ENCODE measurements at regions not wholly inside any gene's neighbourhood (a gene's known extent, or its start where the extent isn't known, plus 50 kb on each side); places are given as distances from the start of the nearest gene placed in this dataset.
A peak's percentile ranks its signal among the peaks of the same experiment; 100 is the strongest.

DNA sequence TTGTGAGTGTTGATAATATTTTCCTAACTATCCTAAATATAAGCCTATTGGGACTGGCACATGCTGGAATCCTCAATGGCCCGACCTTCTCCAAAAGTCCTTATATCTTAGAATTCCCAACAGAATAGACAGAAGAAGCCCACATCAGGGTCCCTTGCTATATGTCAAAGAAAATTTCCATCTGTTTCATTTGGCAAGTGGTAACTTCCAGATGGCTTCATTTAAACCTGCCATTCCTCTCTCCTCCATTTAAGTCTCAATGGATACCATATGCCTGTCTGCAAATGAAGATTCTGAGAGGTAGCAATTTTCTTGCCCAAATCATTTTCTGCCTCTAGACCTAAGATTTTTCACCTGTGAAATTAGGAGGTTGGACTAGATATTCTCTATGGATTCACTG lies 73.1 kb upstream of the KCNA4 start:
- no peak for DNase-seq

DNA sequence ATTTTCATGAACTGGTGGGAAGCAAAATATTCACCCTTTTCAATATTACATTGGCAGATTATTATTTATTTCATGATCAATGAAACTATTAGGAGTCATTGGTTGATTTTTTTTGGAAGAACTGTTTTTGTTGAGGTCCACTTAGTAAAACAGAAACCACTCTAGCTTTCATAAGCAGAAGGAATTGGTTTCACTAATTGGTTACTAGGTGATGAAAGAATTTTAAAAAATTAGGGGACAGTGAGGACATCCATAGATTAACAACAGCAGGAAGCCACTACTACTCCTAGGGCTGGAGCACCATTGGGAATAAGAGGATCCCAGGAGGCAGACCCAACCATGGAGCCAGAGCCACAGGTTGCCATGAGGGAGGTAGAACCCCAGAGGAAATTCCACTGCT lies 74.4 kb upstream of the KCNA4 start:
- no peak for DNase-seq

GRCh38 chr11:30091737-30092136 lies 74.9 kb upstream of the KCNA4 start:
- no peak for DNase-seq

GRCh38 chr11:30092518-30092917 lies 75.7 kb upstream of the KCNA4 start:
- DNase-seq = no peak

- no peak for DNase-seq
These were observed 83.7 kb upstream of the KCNA4 start for GRCh38 chr11:30100495-30100894.

DNA sequence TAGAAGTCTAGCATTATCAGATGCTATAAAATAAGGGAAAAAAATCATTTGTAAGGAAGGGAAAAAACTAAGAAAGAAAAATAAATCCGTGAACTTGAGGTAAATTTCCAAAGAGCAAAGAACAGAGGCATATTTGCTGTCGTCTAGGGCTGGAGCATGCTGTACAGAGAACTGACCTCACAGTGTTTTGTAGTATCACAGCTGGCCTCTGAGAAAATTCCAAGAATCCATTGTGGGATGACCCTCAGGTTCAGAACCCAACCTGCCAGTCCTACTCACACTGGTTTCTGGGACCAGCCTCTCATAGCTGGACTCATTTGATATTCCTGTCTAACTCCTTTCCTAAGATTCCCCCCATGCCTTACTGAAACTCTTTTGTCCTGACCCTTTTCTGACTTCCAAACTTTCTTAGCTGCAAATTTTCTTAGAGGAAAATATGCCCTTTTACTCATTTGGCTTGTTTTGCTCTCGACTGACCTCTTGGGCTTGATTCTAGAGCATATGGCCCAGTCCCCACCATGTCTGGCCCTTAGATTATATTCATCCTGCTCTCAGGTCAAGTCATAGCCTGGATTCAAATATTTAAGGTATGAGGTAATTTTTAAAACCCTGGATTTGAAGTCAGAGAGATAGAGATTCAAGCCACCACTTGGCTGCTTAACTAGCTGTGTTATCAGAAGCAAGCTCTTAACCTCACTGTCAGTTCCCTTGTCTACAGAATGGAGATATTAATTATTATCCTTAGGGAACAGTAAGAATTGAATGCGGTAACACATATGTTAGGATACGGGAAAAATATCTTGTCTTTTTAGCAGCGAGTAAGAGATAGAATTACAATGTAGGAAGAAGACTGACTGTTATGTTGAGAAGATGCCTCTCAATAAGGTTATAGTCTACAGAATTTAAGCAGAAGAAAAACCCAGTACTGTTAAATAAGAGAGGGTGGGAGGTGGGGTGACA lies 89.7 kb upstream of the KCNA4 start:
- no peak for DNase-seq

DNA sequence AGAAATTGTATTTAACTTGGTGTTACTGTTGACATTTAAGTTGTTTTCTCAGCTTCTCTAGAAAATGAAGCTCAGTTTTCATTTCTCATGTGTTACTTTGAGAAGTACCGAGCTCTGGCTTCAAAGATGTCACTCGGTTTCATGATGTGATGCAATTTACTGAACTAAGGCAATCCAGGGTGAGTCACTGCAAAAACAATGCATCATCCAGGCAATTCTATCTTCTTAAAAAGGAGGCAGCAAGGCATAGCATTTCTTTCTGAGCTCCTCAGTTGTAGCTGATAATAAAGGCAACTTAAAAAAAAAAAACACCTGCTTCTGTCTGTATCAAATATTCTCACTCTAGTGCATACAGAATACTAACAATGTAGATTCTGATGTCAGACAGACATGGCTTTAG lies 91.1 kb upstream of the KCNA4 start:
- DNase-seq = no peak

DNA sequence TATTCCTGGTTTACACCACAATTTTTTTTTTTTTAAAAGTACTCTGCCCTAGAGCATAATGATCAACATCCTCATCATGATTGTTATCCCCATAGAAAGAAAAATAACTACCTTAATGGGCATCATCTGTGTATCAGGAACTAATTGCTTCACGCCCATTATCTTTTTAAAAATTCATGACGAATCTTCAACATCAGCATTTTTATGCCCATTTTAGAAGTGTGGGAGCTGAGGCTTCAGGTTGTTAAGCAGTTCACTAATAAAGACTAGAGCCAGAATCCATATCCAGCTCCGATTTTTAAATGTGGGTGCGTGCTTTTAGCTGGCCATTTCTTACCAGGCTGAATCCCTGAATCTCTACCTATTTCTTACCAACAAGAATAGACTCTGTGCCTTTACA lies 92.9 kb upstream of the KCNA4 start:
- DNase-seq = no peak

DNA sequence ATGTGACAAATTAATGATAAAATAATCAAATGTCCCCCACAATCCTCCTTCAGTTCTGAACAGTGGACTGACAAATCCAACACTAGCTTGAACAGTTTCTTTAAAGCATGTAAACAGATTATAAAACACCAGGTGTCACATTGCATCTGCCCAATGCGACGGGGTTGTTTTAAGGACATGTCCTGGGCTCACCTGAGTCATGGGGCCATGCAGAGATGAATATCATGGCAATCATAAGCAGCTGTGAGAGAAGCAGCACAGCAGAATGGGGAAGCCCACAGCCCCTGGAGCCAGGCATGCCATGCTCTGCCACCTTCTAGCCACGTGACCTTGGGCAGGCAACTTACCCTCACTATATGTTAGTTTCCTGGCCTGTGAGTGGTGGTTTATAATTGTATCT lies 93.9 kb upstream of the KCNA4 start:
- DNase-seq = no peak

GRCh38 chr11:30111786-30112185 lies 95.0 kb upstream of the KCNA4 start:
- DNase-seq = no peak

- no peak for DNase-seq
These were observed 96.6 kb upstream of the KCNA4 start for GRCh38 chr11:30113326-30113898.

- DNase-seq = no peak
These were observed 99.7 kb upstream of the KCNA4 start for GRCh38 chr11:30116512-30116911.

DNA sequence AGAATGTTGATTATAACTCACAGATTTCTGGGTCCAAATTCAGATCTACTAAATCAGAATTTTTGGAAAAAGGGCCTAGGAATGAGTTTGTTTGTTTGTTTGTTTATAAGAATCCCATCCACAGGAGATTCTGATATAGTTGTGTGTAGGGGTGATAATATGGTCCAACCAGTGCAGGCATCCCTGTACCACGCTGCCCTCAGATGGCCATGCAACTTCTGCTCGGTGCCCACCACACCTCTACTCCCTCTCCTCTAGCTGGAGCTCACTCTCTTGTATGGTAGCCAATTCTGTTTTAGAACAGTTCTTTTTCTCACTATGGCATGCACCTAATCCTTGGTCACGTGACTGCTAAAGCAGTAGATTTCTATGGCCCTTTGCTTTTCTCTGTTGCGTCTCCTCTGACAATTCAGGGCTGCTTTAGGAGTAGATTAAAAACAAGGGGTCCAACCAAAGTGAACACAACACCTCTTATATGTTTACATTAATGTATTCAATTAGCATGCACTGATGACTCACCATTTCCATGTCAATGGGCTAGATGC lies 103.3 kb upstream of the KCNA4 start:
- DNase-seq = no peak

DNA sequence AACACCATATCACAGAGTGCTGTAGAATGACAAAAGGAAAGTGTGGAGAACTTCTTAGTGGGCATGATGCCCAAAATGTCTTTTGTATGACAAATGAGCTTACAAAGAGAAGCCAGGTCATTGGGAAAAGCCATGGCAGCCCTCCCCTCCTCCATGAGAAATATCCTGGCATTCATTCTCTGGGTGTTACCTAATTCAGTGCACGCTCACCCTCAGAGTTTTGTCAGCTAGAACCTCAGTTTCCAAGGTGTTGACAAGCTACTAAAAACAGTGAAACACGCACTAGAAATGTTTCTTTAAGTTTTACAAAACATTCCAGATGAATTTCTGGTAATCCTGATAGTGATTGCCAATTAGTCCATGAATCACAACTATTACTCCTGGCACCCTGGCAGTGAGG lies 105.4 kb upstream of the FSHB start:
- no peak for DNase-seq

GRCh38 chr11:30128269-30128932 lies 102.4 kb upstream of the FSHB start:
- peak; percentile 2 for DNase-seq

DNA sequence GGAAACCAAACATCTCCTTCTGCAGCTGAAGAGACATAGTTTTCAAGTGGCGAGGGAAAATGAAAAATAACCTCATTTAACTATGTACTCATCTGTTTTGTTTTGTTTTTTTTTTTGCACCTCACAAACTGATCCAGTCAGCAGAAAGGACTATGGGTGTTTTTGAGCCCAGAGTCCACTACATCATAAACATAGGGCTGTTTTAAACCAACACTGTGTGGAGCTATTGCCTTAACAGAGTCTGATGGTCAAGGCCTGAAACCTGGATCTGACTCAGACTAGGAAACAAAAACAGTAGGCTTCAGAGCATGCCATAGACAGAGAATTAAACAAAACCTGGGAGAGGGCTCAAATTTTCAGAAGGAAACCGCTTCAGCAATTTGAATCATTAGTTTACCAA lies 99.3 kb upstream of the FSHB start:
- no peak for DNase-seq

DNA sequence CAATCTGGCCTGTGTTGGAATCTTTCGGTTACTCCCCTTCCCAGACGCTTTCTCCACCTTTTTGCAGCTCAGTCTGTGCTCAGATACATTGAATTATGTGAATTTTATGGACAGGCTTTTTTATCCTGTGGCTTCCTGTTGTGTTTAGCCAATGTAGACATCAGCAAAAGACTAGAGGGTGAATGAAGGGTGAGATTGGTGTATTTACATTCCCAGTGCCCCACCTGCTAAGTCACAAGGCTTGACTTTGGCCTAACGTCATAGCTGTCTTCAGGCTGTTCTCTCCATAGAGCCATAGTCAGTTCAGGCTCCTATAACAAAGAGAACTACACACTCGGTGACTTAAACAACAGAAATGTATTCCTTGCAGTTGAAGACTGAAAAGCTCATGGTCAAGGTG lies 97.5 kb upstream of the FSHB start:
- no peak for DNase-seq

- peak; percentile 14 for DNase-seq
These were observed 87.6 kb upstream of the FSHB start for GRCh38 chr11:30143098-30143705.

- DNase-seq = no peak
These were observed 83.5 kb upstream of the FSHB start for GRCh38 chr11:30147293-30147692.

GRCh38 chr11:30149998-30150397 lies 80.8 kb upstream of the FSHB start:
- DNase-seq = no peak

GRCh38 chr11:30150425-30150824 lies 80.4 kb upstream of the FSHB start:
- no peak for DNase-seq

GRCh38 chr11:30153008-30153407 lies 77.8 kb upstream of the FSHB start:
- DNase-seq = no peak

- no peak for DNase-seq
These were observed 75.4 kb upstream of the FSHB start for GRCh38 chr11:30155428-30155827.

Data from NCI-H1092 (cell line).